ENCODE measurements at regions not wholly inside any gene's neighbourhood (a gene's known extent, or its start where the extent isn't known, plus 50 kb on each side); places are given as distances from the start of the nearest gene placed in this dataset.

DNA sequence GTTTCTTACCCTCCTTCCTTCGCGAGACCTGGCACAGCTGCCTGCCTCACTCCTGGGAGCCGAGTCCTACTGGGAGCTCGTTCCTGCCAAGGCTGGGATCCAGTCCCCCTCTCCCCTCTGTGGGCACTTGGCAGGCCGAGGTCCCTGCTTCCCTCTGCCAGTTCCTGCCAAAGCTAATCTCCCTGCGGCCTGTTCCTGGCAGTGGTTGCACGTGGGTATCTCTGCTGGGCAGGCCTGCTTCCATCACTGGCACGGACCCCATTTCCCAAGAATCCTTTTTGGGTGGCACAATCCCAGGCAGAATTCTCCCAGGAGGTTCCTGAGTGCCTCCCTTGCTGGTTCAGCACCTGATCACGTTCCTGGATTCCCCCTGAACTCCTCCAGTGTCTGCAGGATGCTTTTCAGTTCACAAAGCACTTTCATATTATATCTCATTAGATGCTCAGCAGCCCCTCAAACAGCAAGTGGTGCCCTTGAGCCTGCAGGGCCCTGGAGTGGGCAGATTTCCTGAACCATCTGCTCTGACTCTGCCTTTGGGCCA is 96.5 kb downstream of the RRM1 start:
- TF ChIP-seq, protein P1, sequence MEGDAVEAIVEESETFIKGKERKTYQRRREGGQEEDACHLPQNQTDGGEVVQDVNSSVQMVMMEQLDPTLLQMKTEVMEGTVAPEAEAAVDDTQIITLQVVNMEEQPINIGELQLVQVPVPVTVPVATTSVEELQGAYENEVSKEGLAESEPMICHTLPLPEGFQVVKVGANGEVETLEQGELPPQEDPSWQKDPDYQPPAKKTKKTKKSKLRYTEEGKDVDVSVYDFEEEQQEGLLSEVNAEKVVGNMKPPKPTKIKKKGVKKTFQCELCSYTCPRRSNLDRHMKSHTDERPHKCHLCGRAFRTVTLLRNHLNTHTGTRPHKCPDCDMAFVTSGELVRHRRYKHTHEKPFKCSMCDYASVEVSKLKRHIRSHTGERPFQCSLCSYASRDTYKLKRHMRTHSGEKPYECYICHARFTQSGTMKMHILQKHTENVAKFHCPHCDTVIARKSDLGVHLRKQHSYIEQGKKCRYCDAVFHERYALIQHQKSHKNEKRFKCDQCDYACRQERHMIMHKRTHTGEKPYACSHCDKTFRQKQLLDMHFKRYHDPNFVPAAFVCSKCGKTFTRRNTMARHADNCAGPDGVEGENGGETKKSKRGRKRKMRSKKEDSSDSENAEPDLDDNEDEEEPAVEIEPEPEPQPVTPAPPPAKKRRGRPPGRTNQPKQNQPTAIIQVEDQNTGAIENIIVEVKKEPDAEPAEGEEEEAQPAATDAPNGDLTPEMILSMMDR (IDR thresholded peaks at IDR 0.05): no peak
- no peak for TF ChIP-seq POLR2A (IDR thresholded peaks at IDR 0.05)
